ENCODE measurements at regions not wholly inside any gene's neighbourhood (a gene's known extent, or its start where the extent isn't known, plus 50 kb on each side); places are given as distances from the start of the nearest gene placed in this dataset.

- no peak for DNase-seq
- H3K9me3 Mint-ChIP-seq, result no peaks in the 10 kb centered on the region
- peaks cover 4% of the 10 kb centered on the region for H3K27me3 Mint-ChIP-seq
- no peaks in the 10 kb centered on the region for H3K4me1 Mint-ChIP-seq
- no peak overlapping the region for H3K27ac Mint-ChIP-seq
- intact Hi-C loops (cut with micrococcal nuclease), result no loop called here
- H3K36me3 Mint-ChIP-seq (ENCODE audit: low read depth), result no peaks in the 10 kb centered on the region
- no peak overlapping the region for H3K4me3 Mint-ChIP-seq
Observed at GRCh38 chr12:27907766-27908165, 64.8 kb downstream of the PTHLH start.

GRCh38 chr12:27906658-27907473, 65.7 kb downstream of the PTHLH start:
- intact Hi-C loops (cut with micrococcal nuclease), result no loop called here
- Mint-ChIP-seq H3K4me1 (no peaks in the 10 kb centered on the region), H3K9me3 (no peaks in the 10 kb centered on the region), H3K27me3 (peaks cover 4% of the 10 kb centered on the region), H3K36me3 (ENCODE audit: low read depth) (no peaks in the 10 kb centered on the region), H3K4me3 (no peak overlapping the region), H3K27ac (no peak overlapping the region)
- DNase-seq, result no peak

- no peak overlapping the region for H3K4me3 Mint-ChIP-seq
- no peaks in the 10 kb centered on the region for H3K36me3 Mint-ChIP-seq (ENCODE audit: low read depth)
- H3K27ac Mint-ChIP-seq, result no peak overlapping the region
- intact Hi-C loops (cut with micrococcal nuclease), result no loop called here
- peaks cover 4% of the 10 kb centered on the region for H3K27me3 Mint-ChIP-seq
- no peak for DNase-seq
- no peaks in the 10 kb centered on the region for H3K9me3 Mint-ChIP-seq
- H3K4me1 Mint-ChIP-seq, result no peaks in the 10 kb centered on the region
Observed at GRCh38 chr12:27906127-27906500, 66.4 kb downstream of the PTHLH start.

- intact Hi-C loops (cut with micrococcal nuclease), result no loop called here
- H3K9me3 Mint-ChIP-seq, result no peaks in the 10 kb centered on the region
- H3K36me3 Mint-ChIP-seq (ENCODE audit: low read depth), result no peaks in the 10 kb centered on the region
Observed at GRCh38 chr12:27905285-27906126, 67.0 kb downstream of the PTHLH start.

GRCh38 chr12:27902651-27903050, 69.9 kb downstream of the PTHLH start:
- Mint-ChIP-seq H3K36me3 (ENCODE audit: low read depth) (no peaks in the 10 kb centered on the region), H3K27ac (no peak overlapping the region)

More at GRCh38 chr12:27905285-27906126, 67.0 kb downstream of the PTHLH start:
- Mint-ChIP-seq H3K4me1 (no peaks in the 10 kb centered on the region), H3K4me3 (no peak overlapping the region), H3K27me3 (peaks cover 6% of the 10 kb centered on the region), H3K27ac (no peak overlapping the region)
- DNase-seq, result no peak

GRCh38 chr12:27901959-27902358, 70.6 kb downstream of the PTHLH start:
- Mint-ChIP-seq H3K9me3 (no peaks in the 10 kb centered on the region), H3K27ac (no peak overlapping the region), H3K4me3 (no peak overlapping the region), H3K27me3 (peaks cover 8% of the 10 kb centered on the region), H3K36me3 (ENCODE audit: low read depth) (no peaks in the 10 kb centered on the region), H3K4me1 (no peaks in the 10 kb centered on the region)
- intact Hi-C loops (cut with micrococcal nuclease), result no loop called here
- no peak for DNase-seq

More at GRCh38 chr12:27902651-27903050, 69.9 kb downstream of the PTHLH start:
- intact Hi-C loops (cut with micrococcal nuclease), result no loop called here
- Mint-ChIP-seq H3K4me1 (no peaks in the 10 kb centered on the region), H3K4me3 (no peak overlapping the region), H3K27me3 (peaks cover 8% of the 10 kb centered on the region), H3K9me3 (no peaks in the 10 kb centered on the region)
- DNase-seq, result no peak

GRCh38 chr12:27900920-27901879, 71.3 kb downstream of the PTHLH start:
- H3K4me3 Mint-ChIP-seq, result no peak overlapping the region
- H3K4me1 Mint-ChIP-seq, result no peaks in the 10 kb centered on the region
- peak; percentile 42 for DNase-seq
- H3K36me3 Mint-ChIP-seq (ENCODE audit: low read depth), result no peaks in the 10 kb centered on the region
- peaks cover 8% of the 10 kb centered on the region for H3K27me3 Mint-ChIP-seq
- no peak overlapping the region for H3K27ac Mint-ChIP-seq
- intact Hi-C loops (cut with micrococcal nuclease), result no loop called here
- H3K9me3 Mint-ChIP-seq, result no peaks in the 10 kb centered on the region

- no peak overlapping the region for H3K27ac Mint-ChIP-seq
- no peaks in the 10 kb centered on the region for H3K4me1 Mint-ChIP-seq
- DNase-seq, result no peak
- no peaks in the 10 kb centered on the region for H3K9me3 Mint-ChIP-seq
- no peaks in the 10 kb centered on the region for H3K36me3 Mint-ChIP-seq (ENCODE audit: low read depth)
- H3K4me3 Mint-ChIP-seq, result no peak overlapping the region
- intact Hi-C loops (cut with micrococcal nuclease), result no loop called here
- H3K27me3 Mint-ChIP-seq, result peaks cover 10% of the 10 kb centered on the region
Observed at GRCh38 chr12:27899151-27899661, 73.3 kb downstream of the PTHLH start.

- H3K27me3 Mint-ChIP-seq, result peaks cover 10% of the 10 kb centered on the region
- H3K36me3 Mint-ChIP-seq (ENCODE audit: low read depth), result no peaks in the 10 kb centered on the region
- H3K27ac Mint-ChIP-seq, result no peak overlapping the region
- intact Hi-C loops (cut with micrococcal nuclease), result no loop called here
- H3K4me1 Mint-ChIP-seq, result no peaks in the 10 kb centered on the region
- no peak overlapping the region for H3K4me3 Mint-ChIP-seq
- H3K9me3 Mint-ChIP-seq, result no peaks in the 10 kb centered on the region
- no peak for DNase-seq
Observed at GRCh38 chr12:27898022-27898421, 74.5 kb downstream of the PTHLH start.

GRCh38 chr12:27896419-27896990, 76.0 kb downstream of the PTHLH start:
- peaks cover 16% of the 10 kb centered on the region for H3K27me3 Mint-ChIP-seq
- H3K27ac Mint-ChIP-seq, result no peak overlapping the region
- no peak overlapping the region for H3K4me3 Mint-ChIP-seq
- intact Hi-C loops (cut with micrococcal nuclease), result no loop called here
- H3K9me3 Mint-ChIP-seq, result no peaks in the 10 kb centered on the region
- H3K36me3 Mint-ChIP-seq (ENCODE audit: low read depth), result no peaks in the 10 kb centered on the region
- DNase-seq, result peak; percentile 10
- H3K4me1 Mint-ChIP-seq, result no peaks in the 10 kb centered on the region

- H3K36me3 Mint-ChIP-seq (ENCODE audit: low read depth), result no peaks in the 10 kb centered on the region
- peaks cover 17% of the 10 kb centered on the region for H3K27me3 Mint-ChIP-seq
- H3K4me1 Mint-ChIP-seq, result no peaks in the 10 kb centered on the region
- intact Hi-C loops (cut with micrococcal nuclease), result no loop called here
- H3K9me3 Mint-ChIP-seq, result no peaks in the 10 kb centered on the region
- no peak overlapping the region for H3K4me3 Mint-ChIP-seq
- DNase-seq, result peak; percentile 5
- no peak overlapping the region for H3K27ac Mint-ChIP-seq
Observed at GRCh38 chr12:27894309-27894708, 78.2 kb downstream of the PTHLH start.

GRCh38 chr12:27879708-27880107, 92.8 kb downstream of the PTHLH start:
- peaks cover 8% of the 10 kb centered on the region for H3K27me3 Mint-ChIP-seq
- H3K4me3 Mint-ChIP-seq, result no peak overlapping the region
- H3K4me1 Mint-ChIP-seq, result no peaks in the 10 kb centered on the region
- no peaks in the 10 kb centered on the region for H3K9me3 Mint-ChIP-seq
- no peak for DNase-seq
- H3K36me3 Mint-ChIP-seq (ENCODE audit: low read depth), result no peaks in the 10 kb centered on the region
- no peak overlapping the region for H3K27ac Mint-ChIP-seq
- intact Hi-C loops (cut with micrococcal nuclease), result no loop called here

GRCh38 chr12:27875677-27876076, 95.6 kb upstream of the MANSC4 start:
- intact Hi-C loops (cut with micrococcal nuclease), result no loop called here
- no peak for DNase-seq
- H3K4me3 Mint-ChIP-seq, result no peak overlapping the region
- H3K4me1 Mint-ChIP-seq, result peaks cover 5% of the 10 kb centered on the region
- no peaks in the 10 kb centered on the region for H3K36me3 Mint-ChIP-seq (ENCODE audit: low read depth)
- no peaks in the 10 kb centered on the region for H3K9me3 Mint-ChIP-seq
- H3K27me3 Mint-ChIP-seq, result peaks cover 8% of the 10 kb centered on the region
- H3K27ac Mint-ChIP-seq, result no peak overlapping the region
